ENCODE measurements at regions not wholly inside any gene's neighbourhood (a gene's known extent, or its start where the extent isn't known, plus 50 kb on each side); places are given as distances from the start of the nearest gene placed in this dataset.

DNA sequence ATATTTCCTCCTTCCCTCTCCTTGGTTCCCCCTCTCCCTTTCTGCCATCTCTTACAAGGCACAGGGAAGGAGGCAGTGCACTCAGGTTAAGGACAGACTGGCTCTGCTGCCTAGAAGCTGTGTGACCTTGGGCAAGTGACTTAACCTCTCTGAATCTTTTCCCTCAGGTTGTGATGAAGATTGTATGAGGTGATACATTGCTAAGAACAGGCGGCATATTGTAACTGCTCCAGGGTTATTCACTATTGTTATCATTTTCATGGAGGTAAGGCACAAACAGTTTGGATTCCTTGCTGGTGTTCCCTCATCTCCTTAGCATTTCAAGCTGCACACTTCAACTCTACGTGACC, 126.6 kb upstream of the CXCR4 start:
- DNase-seq (ENCODE audit: low read depth), result no peak
- H3K4me3 ChIP-seq (ENCODE audit: control insufficient read depth, low read depth, low read length), result no peak overlapping the region
- TF ChIP-seq, protein P1, sequence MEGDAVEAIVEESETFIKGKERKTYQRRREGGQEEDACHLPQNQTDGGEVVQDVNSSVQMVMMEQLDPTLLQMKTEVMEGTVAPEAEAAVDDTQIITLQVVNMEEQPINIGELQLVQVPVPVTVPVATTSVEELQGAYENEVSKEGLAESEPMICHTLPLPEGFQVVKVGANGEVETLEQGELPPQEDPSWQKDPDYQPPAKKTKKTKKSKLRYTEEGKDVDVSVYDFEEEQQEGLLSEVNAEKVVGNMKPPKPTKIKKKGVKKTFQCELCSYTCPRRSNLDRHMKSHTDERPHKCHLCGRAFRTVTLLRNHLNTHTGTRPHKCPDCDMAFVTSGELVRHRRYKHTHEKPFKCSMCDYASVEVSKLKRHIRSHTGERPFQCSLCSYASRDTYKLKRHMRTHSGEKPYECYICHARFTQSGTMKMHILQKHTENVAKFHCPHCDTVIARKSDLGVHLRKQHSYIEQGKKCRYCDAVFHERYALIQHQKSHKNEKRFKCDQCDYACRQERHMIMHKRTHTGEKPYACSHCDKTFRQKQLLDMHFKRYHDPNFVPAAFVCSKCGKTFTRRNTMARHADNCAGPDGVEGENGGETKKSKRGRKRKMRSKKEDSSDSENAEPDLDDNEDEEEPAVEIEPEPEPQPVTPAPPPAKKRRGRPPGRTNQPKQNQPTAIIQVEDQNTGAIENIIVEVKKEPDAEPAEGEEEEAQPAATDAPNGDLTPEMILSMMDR (conservative IDR thresholded peaks at IDR 0.05; ENCODE audit: control insufficient read depth, insufficient read depth, low read depth, low read length), result no peak

DNA sequence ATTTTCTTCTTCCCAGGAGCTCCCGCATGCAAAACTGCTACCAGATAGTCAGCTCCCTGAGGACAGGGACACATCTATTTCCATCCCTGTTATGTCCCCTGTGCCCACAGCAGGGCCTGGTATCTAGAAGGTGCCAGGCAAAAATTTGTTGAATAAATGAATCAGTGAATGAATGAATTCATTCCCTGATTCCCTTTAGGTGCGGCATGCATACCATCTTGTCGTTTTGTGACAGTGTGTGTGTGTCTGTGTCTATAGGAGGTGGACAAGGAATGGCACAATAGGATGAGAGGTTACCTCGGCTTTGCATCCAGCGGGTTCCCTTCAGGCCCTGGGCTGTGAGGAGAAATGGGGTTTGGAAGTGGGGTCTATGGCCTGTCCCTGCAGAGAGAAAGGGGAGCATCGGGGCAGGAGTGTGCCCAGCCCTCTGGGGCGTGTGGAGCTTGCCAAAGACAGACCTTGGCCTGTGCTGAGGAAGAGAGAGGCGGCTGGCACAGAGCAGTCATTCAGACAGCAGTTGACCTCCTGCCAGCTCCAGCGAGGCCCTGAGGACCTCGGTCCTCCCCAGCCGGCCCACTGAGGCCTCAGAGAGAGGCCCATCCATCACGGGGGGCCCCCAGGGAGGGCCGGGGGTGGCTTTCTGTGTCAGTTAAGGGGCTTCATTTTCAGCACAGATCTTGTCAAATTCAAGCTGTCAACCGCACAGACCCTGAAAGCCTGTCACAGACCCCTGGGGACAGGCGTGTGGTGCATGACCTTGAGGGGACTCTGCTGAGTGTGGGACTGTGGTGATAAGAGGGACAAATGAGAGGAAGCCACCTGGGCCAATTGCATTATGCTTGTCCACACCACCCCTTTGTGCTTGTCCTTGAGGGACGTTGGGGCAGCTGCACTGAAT, 125.9 kb upstream of the CXCR4 start:
- DNase-seq (ENCODE audit: low read depth), result no peak
- no peak overlapping the region for H3K4me3 ChIP-seq (ENCODE audit: control insufficient read depth, low read depth, low read length)
- TF ChIP-seq, protein P1 (conservative IDR thresholded peaks at IDR 0.05; ENCODE audit: control insufficient read depth, insufficient read depth, low read depth, low read length), result no peak

DNA sequence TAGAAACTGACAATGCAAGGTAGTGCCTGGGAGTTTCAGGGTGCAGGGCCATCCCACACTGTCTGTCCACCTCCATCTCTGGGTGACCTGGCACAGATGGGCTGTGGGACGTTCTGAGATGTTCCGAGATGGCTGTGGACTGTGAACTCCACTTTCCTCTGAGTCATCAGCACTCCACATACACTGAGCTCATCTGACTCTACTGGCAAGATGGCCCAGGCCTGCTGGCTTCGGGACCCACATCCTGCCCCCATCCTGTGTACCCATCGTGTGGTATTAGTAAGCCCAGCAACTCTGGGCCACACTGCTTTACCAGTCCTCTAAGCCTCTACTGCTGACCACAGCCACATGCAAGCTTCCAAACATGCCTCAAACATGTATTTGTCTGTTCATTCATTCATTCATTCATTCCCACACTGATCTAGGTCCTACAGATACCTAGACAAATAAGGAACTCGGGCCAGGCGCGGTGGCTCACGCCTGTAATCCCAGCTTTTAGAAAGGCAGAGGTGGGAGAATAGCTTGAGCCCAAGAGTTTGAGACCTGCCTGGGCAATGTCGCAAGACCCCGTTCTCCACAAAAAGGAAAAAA, 124.8 kb upstream of the CXCR4 start:
- DNase-seq (ENCODE audit: low read depth), result peak; percentile 16
- no peak overlapping the region for H3K4me3 ChIP-seq (ENCODE audit: control insufficient read depth, low read depth, low read length)
- TF ChIP-seq, protein P1 (conservative IDR thresholded peaks at IDR 0.05; ENCODE audit: control insufficient read depth, insufficient read depth, low read depth, low read length), result no peak

DNA sequence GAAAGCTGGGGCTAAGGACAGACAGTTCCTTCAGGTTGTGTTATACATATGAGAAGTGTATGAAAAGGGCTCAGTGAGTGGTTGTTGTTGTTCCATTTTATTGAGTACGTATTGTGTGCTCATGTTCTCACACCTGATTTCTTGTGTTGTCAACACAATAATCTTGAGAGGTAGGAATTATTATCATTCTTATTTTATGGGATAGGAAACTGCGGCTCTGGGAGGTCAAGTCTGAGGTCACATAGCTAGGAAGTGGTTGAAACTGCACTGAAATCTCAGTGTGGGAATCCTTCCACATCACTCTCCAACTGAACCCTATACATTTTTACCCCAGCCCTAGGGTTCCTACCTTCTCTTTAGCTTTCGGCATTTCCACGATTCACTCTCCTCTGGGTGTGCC, 124.2 kb upstream of the CXCR4 start:
- TF ChIP-seq, protein P1 (conservative IDR thresholded peaks at IDR 0.05; ENCODE audit: control insufficient read depth, insufficient read depth, low read depth, low read length), result no peak
- H3K4me3 ChIP-seq (ENCODE audit: control insufficient read depth, low read depth, low read length), result no peak overlapping the region
- no peak for DNase-seq (ENCODE audit: low read depth)

GRCh38 chr2:136239079-136239685, 121.2 kb upstream of the CXCR4 start:
- H3K4me3 ChIP-seq (ENCODE audit: control insufficient read depth, low read depth, low read length), result no peak overlapping the region
- TF ChIP-seq, protein P1 (conservative IDR thresholded peaks at IDR 0.05; ENCODE audit: control insufficient read depth, insufficient read depth, low read depth, low read length), result no peak

GRCh38 chr2:136238286-136239078, 120.5 kb upstream of the CXCR4 start:
- peak; percentile 71 for DNase-seq (ENCODE audit: low read depth)
- TF ChIP-seq, protein P1 (conservative IDR thresholded peaks at IDR 0.05; ENCODE audit: control insufficient read depth, insufficient read depth, low read depth, low read length), result no peak
- H3K4me3 ChIP-seq (ENCODE audit: control insufficient read depth, low read depth, low read length), result no peak overlapping the region

More at GRCh38 chr2:136239079-136239685, 121.2 kb upstream of the CXCR4 start:
- DNase-seq (ENCODE audit: low read depth), result no peak

Measured in fibroblast of mammary gland (primary cell).